Ishikawa (cell line): ENCODE measurements at regions not wholly inside any gene's neighbourhood (a gene's known extent, or its start where the extent isn't known, plus 50 kb on each side); places are given as distances from the start of the nearest gene placed in this dataset.

Source experiments
- CEBPB ChIP-seq: IDR thresholded peaks from 2 replicates; pipeline ENCODE4 v1.6.1; 2012
- CREB1 ChIP-seq: IDR thresholded peaks from 2 replicates; pipeline ENCODE4 v1.6.1; 2012; ENCODE audit warnings: low read depth
- EP300 ChIP-seq: IDR thresholded peaks from 2 replicates; pipeline ENCODE4 v1.6.1; 2012; ENCODE audit warnings: borderline replicate concordance
- FOXM1 ChIP-seq: IDR thresholded peaks from 2 replicates; pipeline ENCODE4 v1.6.1; 2012; ENCODE audit warnings: low read depth, borderline replicate concordance
- MAX ChIP-seq: IDR thresholded peaks from 2 replicates; pipeline ENCODE4 v1.6.1; 2012
- NFIC ChIP-seq: IDR thresholded peaks from 2 replicates; pipeline ENCODE4 v1.6.1; 2012
- RAD21 ChIP-seq: IDR thresholded peaks from 2 replicates; pipeline ENCODE4 v1.6.1; 2012; ENCODE audit warnings: low read depth
- REST ChIP-seq: IDR thresholded peaks from 2 replicates; pipeline ENCODE4 v1.6.1; 2012; ENCODE audit warnings: low read depth, mild to moderate bottlenecking
- TAF1 ChIP-seq: IDR thresholded peaks from 2 replicates; pipeline ENCODE4 v1.6.1; 2012; ENCODE audit warnings: low read depth, mild to moderate bottlenecking
- TCF12 ChIP-seq: IDR thresholded peaks from 2 replicates; pipeline ENCODE4 v1.6.1; 2012; ENCODE audit warnings: low read depth
- USF1 ChIP-seq: IDR thresholded peaks from 2 replicates; pipeline ENCODE4 v1.6.1; 2012

- TF ChIP-seq FOXM1 = no peak
- no peak for TF ChIP-seq EP300
- no peak for TF ChIP-seq MAX
- TF ChIP-seq CREB1 = no peak
- TF ChIP-seq TAF1 = no peak
- TF ChIP-seq USF1 = no peak
- no peak for TF ChIP-seq NFIC
- no peak for TF ChIP-seq REST
- TF ChIP-seq TCF12 = no peak
- TF ChIP-seq CEBPB = no peak
- no peak for TF ChIP-seq RAD21
These were observed 50.3 kb upstream of the SEC14L1 start for GRCh38 chr17:77090476-77090875.
